ENCODE measurements at regions not wholly inside any gene's neighbourhood (a gene's known extent, or its start where the extent isn't known, plus 50 kb on each side); places are given as distances from the start of the nearest gene placed in this dataset.

DNA sequence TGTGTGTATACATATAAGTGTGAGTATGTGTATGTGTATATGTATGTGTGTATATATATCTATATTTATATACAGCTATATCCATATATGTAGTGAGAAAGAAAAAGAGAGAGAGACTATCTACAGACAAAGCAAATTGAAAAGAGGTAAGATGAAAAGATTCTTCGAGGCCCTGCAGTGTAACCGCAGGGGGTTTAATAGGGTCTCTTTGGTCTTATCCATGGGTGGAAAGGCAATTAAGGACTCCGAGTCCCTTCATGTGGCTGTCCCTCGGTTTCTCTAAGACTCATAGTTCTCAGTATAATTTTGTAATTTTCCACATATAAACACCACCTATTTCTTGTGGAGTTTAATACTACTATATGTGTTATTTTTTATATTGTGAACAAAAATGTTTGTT lies 50.6 kb upstream of the JAZF1 start:
- TF ChIP-seq, protein P1, sequence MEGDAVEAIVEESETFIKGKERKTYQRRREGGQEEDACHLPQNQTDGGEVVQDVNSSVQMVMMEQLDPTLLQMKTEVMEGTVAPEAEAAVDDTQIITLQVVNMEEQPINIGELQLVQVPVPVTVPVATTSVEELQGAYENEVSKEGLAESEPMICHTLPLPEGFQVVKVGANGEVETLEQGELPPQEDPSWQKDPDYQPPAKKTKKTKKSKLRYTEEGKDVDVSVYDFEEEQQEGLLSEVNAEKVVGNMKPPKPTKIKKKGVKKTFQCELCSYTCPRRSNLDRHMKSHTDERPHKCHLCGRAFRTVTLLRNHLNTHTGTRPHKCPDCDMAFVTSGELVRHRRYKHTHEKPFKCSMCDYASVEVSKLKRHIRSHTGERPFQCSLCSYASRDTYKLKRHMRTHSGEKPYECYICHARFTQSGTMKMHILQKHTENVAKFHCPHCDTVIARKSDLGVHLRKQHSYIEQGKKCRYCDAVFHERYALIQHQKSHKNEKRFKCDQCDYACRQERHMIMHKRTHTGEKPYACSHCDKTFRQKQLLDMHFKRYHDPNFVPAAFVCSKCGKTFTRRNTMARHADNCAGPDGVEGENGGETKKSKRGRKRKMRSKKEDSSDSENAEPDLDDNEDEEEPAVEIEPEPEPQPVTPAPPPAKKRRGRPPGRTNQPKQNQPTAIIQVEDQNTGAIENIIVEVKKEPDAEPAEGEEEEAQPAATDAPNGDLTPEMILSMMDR (IDR thresholded peaks at IDR 0.05): no peak
- TF ChIP-seq EP300 (IDR thresholded peaks at IDR 0.05): no peak
- TF ChIP-seq POLR2A (IDR thresholded peaks at IDR 0.05): no peak
